ENCODE measurements at regions not wholly inside any gene's neighbourhood (a gene's known extent, or its start where the extent isn't known, plus 50 kb on each side); places are given as distances from the start of the nearest gene placed in this dataset.
"Not testable (repeated sequence)": the region's sequence is repeated elsewhere in the genome, so short reads cannot be mapped to it uniquely, and the experiment has no call there.

DNA sequence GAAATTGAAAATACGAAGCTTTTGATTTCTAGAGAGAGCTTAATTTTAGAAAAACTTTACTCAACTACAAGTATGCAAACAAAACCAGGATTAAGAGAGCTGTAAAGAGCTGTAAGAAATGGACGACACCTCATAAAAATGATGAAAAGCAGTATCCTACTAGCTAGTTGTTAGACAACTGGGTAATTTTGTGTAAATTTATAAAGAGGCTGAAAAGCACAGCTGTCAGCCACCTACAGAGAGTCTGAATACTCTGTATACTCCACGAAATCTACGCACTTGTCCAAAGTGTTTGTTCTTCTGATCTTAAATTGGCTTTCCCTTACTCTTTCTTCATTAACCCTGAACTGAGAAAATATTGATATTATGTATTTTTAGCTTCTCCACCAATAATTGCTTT is 808.4 kb upstream of the EPHA7 start:
- no peak for DNase-seq (ENCODE audit: low spot score)

DNA sequence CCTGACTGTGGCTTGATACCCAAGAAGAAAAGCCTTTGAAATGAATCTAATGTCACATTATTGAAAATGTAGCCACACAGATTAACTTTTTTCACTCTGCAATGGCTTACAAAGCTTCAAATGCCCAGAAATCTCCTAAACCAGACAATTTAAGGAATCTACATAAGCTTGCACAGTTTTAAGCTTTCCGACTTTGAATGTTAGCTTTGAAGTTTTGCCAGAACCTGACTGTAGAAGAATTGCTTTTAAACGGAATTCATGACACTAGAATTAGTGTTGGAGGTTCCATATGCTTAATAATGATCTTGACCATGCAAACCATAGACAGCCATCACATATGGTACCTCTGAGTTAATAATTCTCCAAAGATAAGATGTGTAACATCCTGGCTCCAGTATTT is 798.5 kb upstream of the EPHA7 start:
- no peak for DNase-seq (ENCODE audit: low spot score)

DNA sequence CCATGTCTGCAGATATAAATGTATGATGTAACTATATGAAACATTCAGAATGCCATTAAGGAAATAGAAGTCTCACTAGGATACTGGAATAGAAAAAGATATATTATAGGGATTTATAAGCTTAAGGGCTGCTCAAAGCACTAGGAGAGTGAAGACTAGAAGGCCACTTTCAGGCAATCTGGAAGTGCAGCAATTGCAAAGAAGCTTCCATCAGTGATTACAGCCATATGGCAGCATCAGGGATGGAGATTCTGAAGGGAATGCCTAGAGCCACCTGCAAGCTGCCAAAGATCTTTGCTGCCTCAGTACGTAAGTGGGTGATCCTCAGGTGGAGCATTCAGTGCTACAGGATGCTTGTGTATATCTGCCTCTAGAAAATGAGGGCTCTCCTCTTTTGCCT is 796.2 kb upstream of the EPHA7 start:
- no peak for DNase-seq (ENCODE audit: low spot score)

DNA sequence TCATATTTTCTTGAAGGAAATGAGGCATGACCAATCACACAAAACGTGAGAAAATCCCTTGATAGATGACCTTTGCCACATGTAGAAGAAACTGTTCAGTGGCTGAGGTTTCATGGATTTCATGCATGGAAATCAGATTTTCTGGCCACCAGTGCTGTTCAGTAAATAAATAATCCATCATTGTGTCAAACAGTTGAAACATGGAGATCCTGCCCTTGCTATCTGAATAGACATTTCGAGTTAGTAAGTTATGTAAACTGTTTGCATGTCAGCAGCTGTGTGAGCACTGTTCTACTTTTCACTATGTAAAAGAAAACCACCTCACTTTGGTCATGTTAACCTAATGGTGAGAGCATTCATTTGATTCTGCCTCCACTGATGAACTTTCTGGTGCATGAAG is 793.9 kb upstream of the EPHA7 start:
- no peak for DNase-seq (ENCODE audit: low spot score)

DNA sequence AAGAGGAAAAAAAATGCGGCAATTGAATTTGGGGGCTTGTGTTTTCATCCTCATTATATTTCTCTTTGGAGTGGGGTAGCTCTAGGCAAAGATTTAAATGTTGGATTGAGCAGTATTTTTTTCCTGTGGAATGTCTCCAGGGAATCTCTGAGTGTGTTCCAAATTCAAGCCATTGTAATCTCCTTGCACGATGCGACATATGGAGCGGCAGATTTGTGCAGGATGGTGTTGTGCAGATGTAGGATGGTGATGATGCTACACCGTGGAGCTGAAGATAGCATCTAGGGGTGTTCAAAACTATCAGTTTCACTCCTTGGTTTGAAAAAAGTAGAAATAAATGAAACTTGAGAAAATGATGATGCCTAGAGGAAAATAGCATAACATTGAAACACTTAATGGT is 777.5 kb upstream of the EPHA7 start:
- no peak for DNase-seq (ENCODE audit: low spot score)

DNA sequence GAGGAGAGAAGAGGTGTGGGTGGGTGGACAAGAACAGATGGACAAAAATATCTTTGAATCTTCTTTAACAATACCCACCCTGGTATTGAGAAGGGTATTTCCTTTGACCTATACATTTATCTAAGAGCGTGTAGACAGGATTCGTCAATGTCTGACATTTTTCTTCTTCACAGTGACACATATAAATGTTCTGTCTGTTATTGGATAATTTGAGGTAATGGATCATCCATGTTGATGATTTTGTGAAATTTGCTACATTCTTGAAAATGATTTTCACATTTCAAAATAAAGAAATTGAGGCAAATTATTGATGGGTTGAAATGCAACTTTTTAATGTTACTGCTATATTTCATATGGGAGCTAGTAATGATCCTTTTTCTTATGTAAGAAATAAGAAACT is 770.7 kb upstream of the EPHA7 start:
- DNase-seq (ENCODE audit: low spot score) = no peak

DNA sequence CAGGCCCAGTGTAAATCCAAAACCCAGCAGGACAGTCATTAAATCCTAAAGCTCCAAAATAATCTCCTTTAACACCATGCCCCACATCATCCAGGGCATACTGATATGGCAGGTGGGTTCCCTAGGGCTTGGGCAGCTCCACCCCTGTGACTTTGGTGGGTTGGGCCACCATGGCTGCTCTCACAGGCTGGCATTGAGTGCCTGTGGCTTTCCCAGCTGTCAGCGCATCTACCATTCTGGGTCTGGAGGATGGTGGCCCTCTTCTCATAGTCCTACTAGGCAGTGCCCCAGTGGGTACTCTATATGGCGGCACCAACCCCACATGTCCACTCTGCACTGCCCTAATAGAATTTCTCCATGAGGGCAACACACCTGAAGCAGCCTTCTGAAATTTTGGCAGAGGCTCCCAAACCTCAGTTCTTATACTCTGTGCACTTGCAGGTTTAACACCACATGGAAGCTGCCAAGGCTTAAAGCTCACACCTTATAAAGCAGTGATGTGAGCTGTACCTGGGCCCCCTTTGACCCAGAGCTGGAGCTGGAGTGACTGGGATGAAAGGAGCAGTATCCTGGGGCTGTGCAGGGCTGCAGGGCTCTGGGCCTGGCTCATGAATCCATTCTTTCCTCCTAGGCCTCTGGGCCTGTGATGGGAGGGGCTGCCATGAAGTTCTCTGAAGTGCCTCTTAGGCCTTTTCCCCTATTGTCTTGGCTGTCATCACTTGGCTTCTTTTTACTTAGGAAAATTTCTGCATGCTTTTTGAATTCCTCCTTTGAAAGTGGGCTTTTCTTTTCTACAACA is 765.5 kb upstream of the EPHA7 start:
- DNase-seq (ENCODE audit: low spot score) = no peak

DNA sequence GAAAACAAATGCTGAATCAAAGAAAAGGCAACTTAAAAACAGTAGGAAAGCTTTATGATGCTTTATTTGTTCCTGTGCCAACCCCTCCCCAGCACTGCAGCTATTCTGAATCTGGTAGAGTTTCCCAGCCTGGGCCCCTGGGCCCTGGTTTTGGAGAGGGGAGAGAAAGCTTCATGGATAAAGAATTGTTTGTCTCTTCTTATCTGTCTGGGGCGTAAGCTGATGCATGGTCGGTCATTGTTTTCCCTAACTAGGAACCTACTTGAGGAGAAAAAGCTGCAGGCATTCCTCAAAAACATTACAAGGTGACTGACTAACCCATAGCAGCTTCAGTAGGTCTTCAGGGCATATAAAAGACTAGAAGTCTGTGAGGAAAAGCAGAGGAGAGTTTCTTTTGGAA is 758.1 kb upstream of the EPHA7 start:
- DNase-seq (ENCODE audit: low spot score) = no peak

DNA sequence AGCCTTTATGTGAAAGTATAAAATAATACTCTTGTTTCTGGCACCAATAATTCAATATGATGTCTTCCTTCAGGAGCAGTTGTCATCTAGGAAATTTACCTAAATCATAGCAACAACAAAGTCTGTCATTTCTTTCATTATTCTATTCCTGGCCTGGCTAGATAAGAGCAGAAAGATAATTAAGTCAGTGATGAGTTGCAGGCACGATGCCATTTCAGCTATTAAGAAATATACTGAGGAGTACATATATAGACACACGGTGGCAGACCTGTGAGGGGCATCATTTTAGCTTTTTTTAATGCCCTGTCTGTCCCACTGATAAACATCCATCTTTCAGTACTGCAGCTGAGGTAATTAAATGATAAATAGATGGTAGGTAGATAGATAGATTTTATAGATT is 756.1 kb upstream of the EPHA7 start:
- DNase-seq (ENCODE audit: low spot score) = no peak

DNA sequence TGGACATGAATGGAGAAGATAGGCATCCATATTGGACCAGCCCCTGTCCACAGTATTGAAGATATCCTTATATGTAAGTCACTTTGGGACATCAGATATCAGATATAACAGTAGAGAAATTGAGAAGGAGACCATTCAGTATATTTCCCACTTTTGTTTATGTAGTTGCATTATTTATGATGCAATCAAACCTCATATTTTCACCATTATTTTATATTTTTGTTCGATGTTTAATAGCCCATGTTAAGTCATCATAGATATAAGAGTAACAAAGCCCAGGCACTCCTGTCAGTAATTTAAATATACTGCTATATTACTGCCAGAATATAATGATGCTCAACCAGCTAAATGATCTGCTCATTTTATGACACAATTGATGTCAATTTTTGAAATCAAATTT is 744.5 kb upstream of the EPHA7 start:
- DNase-seq (ENCODE audit: low spot score) = no peak

DNA sequence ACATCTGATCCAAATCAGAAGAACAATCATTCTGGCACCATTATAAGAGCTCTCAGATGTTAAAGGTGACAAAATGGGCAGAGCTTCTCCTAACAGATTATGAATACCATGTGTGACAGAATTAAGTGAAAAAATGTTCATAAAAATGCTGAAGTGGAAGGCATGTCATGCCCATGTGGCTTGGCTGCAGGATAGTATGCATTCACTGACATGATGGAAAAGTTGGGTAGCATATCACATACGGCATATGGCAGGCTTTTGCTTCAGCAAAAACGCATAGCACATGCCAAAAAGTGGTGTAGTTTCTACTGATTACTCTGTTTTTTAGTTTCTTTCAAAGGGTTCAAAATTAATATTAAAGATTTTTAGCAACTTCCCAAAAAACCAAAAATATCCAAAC is 731.5 kb upstream of the EPHA7 start:
- DNase-seq (ENCODE audit: low spot score) = no peak

DNA sequence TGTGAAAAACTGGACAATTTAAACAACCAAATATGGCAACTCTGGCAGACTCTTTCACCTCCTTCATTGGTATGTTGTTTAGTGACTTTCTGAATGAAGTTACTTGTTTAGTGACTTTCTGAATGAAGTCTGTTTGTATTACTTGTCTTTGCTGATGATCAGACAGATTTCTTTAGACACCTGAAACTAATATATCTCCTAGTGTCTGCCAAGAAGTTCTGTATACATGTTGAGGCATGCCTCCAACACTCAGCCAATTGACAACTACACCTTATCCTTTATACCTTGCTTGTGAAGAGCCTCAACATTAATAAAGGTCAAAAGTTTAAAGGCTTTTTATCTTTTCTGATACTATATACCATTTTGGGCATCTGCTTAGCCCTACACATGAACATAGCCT is 725.4 kb upstream of the EPHA7 start:
- no peak for DNase-seq (ENCODE audit: low spot score)

DNA sequence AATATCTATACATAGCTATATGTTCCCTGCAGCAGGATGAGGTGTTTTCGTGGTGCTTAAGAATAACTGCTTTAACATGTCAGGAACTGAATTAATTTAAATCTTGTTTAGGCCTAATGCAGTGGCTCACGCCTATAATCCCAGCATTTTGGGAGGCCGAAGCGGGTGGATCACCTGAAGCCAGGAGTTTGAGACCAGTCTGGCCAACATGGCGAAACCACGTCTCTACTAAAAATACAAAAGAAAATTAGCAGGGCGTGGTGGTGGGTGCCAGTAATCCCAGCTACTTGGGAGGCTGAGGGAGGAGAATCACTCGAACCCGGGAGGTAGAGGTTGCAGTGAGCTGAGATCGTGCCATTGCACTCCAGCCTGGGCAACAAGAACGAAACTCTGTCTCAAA is 717.8 kb upstream of the EPHA7 start:
- not testable (repeated sequence) for DNase-seq (ENCODE audit: low spot score)

DNA sequence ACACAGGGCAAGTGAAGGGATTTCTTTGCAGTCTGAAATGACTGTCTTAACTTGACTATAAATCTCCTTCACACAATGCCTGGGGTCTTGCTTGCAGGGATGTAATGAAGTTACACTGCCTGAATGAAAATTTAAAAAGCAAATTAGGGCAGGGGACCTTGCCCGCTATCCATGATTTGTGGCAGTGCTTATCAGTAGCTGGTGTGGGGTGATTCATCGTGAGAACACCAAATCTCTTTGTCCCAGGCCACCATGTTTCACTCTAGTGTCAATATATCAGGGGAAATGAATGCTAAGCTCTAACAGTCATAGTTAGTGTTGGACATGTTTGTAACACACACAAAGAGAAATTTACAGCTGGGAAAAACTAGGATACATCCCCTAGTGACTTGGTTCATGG is 713.7 kb upstream of the EPHA7 start:
- DNase-seq (ENCODE audit: low spot score) = no peak

DNA sequence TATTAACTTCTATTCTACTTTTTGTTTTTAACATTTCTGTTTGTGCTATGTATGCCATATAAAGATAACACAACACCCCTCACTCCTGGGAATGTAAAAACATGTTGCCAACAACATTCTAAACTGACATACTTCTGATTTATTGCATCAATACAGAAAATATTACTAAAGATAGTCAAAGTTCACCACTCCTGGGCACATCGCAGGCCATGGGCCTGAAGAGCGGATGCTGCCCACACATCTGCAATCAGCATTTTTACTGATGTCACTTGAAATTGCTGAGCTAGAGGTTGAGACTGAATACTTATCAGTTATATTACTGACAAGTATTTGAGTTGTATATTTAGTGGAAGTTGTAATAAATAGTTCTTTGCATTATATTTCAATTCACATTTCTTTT is 711.9 kb upstream of the EPHA7 start:
- DNase-seq (ENCODE audit: low spot score) = no peak

DNA sequence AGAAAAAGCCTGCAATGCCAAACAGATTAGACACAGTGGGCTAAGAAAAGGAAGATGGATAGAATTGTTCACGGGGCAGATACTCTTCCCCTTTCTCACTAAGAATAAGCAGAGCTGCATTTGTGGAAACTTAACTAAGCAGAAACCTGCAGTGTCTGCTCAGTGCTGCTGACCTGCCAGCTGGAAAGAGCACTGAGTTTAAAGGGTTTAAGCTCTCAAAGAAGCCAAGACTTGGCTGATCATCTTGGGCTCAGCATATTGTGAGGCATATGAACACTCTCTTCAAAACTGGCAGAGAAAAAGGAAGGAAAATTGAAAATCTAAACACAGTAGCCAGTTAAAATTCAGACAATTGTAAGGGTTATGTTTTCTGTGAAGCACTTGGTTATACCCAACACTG is 711.1 kb upstream of the EPHA7 start:
- DNase-seq (ENCODE audit: low spot score) = no peak

DNA sequence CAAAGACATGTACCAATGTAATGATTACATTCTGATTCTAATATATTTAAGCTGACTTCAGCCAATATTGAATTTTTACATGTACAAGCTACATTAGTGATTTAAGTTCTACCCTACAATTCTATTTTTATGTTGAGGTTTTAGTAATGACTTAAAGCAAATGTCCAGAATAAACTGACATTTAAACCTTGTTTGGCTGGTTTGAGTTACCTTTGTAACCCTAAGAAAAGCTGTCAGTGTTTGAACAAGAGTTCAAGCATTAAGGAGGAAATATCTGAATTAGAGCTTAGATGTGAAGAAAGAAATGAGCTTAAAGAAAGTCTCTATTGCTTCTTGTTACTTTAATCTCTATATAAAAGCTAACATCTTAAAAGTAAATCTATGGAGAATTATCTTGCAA is 710.6 kb upstream of the EPHA7 start:
- no peak for DNase-seq (ENCODE audit: low spot score)

DNA sequence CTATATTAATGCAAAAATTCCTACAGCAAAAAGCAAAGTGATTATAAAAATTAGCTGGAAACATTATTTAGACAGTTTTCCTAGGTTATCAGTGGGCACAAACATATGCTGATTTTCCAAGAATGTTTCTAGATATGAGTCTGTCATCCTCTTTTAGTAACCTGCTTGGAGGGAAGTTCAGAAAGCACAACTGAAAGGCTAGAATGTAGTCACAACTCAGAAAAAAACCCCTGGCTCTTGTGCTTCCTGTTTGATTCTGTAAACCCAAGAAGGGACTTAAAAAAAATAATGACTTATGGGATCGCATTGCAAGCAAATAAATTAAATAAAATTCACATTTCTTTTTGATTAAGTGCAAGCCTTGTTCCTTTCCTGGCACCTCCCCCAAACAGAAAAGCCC is 708.4 kb upstream of the EPHA7 start:
- DNase-seq (ENCODE audit: low spot score) = no peak

DNA sequence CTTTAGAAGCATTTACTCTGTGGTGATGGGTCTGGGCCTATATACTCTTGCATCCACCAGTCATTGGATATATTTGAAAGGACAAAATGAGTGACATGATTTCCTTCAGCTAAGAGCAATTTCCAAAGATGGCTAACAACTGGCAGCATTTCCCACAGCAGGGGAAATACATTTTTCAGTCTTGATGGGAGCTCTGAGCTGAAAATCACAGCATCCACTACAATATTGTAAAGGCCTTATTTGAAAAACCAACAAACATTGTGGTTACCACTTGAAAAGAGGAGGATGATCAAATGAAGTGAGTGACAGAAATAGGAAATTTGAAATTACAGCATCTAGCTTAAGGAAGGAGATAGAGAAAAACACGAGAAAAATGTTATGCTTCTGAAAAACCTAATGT is 705.0 kb upstream of the EPHA7 start:
- DNase-seq (ENCODE audit: low spot score) = no peak

DNA sequence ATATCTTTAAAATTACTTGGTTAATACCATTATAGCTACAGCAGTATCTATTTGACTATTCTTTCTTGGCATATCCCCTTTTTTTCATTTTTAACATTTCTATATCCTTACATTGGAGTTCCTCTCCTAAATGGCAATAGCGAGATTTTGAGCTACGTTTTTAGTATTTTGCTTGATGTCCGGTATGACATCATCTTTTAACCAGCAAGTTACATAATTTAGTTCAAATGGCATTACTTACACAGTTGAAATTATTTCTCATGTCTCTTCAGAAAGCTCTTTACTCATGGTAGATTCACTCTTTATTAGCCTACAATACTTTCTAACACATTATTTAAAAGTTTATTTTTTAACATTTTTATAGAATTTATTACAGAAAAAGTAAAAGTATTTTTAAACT is 701.7 kb upstream of the EPHA7 start:
- DNase-seq (ENCODE audit: low spot score) = no peak

DNA sequence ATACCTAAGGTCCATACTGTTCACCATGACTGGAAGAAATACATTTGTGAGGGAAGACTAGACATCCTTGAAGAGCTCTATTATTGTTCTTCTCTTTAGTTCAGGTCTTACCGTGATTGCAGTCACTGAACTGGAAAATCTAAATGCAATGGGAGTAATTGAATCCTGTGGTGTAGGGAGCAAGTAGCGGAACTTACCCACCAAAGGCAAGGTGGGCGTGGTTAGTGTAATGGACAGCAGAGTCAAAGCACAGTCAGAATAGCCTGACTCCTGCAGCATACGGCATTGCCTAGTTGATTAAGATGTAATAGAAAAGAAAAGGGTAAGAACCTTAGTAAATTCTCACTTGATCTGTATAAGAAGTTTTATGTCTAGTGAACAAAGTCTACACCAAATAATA is 679.7 kb upstream of the EPHA7 start:
- DNase-seq (ENCODE audit: low spot score) = no peak

DNA sequence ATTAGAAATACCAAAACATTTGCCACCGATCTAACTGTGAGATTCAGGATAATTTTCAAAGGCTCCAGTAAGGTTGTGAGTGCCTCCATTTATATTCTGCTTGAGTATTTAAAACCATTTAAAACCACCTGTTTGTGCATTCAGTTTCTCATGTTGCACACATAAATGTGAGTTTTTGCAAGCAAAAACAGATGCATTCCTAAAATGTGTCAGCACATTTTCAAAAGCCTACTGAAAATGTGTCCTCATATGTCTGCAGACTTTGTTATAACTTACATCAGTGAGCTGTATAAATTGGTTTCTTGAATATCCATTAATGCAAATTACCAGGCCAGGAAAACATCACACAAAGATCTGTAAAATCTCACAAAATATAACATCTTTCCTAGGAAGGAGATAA is 676.6 kb upstream of the EPHA7 start:
- no peak for DNase-seq (ENCODE audit: low spot score)

DNA sequence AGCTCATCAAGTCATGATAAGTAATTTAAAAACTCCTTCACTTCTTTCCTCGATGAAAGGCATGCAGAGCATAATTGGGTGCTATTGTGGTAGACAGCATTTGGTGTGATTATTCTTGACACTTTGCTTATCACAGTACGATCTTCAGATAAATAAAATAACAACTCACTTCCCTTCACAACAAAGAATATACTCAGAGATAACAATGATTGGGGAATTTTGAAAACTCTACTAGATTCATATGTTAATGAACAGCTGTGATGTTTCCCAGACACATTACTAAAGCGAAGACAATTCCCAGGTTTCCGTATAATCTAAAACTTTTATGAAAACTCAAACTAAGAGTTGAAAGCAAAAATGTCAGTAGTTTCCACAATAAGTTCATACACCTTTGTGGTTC is 670.6 kb upstream of the EPHA7 start:
- DNase-seq (ENCODE audit: low spot score) = no peak

DNA sequence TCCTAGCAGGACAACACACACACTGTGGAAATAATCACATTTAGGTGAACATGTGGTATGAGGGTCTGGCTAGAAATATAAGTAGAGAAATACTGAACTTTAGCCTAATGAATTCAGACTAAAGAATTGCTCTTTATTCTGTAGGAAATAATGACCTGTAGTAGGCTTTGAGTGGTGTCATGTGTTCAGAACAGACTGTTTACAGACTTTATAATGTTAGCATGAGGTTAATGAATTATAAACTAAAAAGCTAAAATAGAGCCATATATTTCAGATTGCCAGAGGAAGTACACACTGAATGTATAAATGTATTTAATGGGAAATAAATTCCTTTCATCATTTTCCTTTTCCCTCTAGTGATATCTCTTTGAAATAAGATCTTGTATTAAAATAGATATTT is 669.5 kb upstream of the EPHA7 start:
- DNase-seq (ENCODE audit: low spot score) = no peak

DNA sequence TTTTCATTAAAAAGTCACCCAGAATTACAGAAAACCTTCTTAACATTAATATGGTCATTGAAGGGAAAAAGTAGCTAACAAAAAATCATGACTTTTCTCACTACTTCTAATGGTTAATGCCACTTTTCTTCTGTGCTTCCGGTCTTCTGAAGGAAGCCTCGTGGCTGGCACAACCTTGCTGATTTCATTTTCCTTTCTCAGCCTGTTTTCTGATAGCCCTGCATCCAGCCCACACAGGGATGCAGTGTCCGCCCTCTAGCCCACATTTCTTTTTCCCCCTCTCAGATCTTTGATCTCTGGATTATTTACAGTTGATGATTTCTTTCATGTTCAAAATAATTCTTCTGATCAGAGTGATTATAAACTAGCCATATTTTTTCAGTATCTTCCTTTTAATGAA is 655.4 kb upstream of the EPHA7 start:
- no peak for DNase-seq (ENCODE audit: low spot score)
